ENCODE measurements at regions not wholly inside any gene's neighbourhood (a gene's known extent, or its start where the extent isn't known, plus 50 kb on each side); places are given as distances from the start of the nearest gene placed in this dataset.
"Not testable (repeated sequence)": the region's sequence is repeated elsewhere in the genome, so short reads cannot be mapped to it uniquely, and the experiment has no call there.

GRCh38 chr4:11814758-11815157, 386.1 kb upstream of the HS3ST1 start:
- H3K36me3 ChIP-seq (ENCODE audit: control insufficient read depth in 1 of 2, insufficient read depth in 2 of 2, low read length in 2 of 2) = no peaks in the 10 kb centered on the region
- H3K27me3 ChIP-seq (ENCODE audit: low read depth, low read length) = no peaks in the 10 kb centered on the region
- H3K4me3 ChIP-seq (ENCODE audit: low read depth in 1 of 2, low read length in 2 of 2) = no peak overlapping the region
- H3K27ac ChIP-seq (ENCODE audit: low read length) = no peak overlapping the region
- no peaks in the 10 kb centered on the region for H3K9me3 ChIP-seq (ENCODE audit: control insufficient read depth in 1 of 2, low read length in 2 of 2)
- H3K4me1 ChIP-seq (ENCODE audit: control insufficient read depth in 1 of 2, insufficient read depth in 2 of 2, low read length in 2 of 2) = no peaks in the 10 kb centered on the region

- no peak overlapping the region for H3K4me3 ChIP-seq (ENCODE audit: low read depth in 1 of 2, low read length in 2 of 2)
- no peaks in the 10 kb centered on the region for H3K27me3 ChIP-seq (ENCODE audit: low read depth, low read length)
- no peak overlapping the region for H3K27ac ChIP-seq (ENCODE audit: low read length)
- H3K4me1 ChIP-seq (ENCODE audit: control insufficient read depth in 1 of 2, insufficient read depth in 2 of 2, low read length in 2 of 2) = no peaks in the 10 kb centered on the region
- no peaks in the 10 kb centered on the region for H3K9me3 ChIP-seq (ENCODE audit: control insufficient read depth in 1 of 2, low read length in 2 of 2)
- H3K36me3 ChIP-seq (ENCODE audit: control insufficient read depth in 1 of 2, insufficient read depth in 2 of 2, low read length in 2 of 2) = no peaks in the 10 kb centered on the region
Observed at GRCh38 chr4:11813951-11814446, 385.3 kb upstream of the HS3ST1 start.

- not testable (repeated sequence) for H3K9me3 ChIP-seq (ENCODE audit: control insufficient read depth in 1 of 2, low read length in 2 of 2); H3K4me1 ChIP-seq (ENCODE audit: control insufficient read depth in 1 of 2, insufficient read depth in 2 of 2, low read length in 2 of 2); H3K36me3 ChIP-seq (ENCODE audit: control insufficient read depth in 1 of 2, insufficient read depth in 2 of 2, low read length in 2 of 2); H3K27me3 ChIP-seq (ENCODE audit: low read depth, low read length); H3K4me3 ChIP-seq (ENCODE audit: low read depth in 1 of 2, low read length in 2 of 2); H3K27ac ChIP-seq (ENCODE audit: low read length)
Observed at GRCh38 chr4:11811521-11811920, 382.8 kb upstream of the HS3ST1 start.

- Histone ChIP-seq H3K27me3 (ENCODE audit: low read depth, low read length) (no peaks in the 10 kb centered on the region), H3K9me3 (ENCODE audit: control insufficient read depth in 1 of 2, low read length in 2 of 2) (no peaks in the 10 kb centered on the region), H3K36me3 (ENCODE audit: control insufficient read depth in 1 of 2, insufficient read depth in 2 of 2, low read length in 2 of 2) (no peaks in the 10 kb centered on the region), H3K27ac (ENCODE audit: low read length) (no peak overlapping the region), H3K4me3 (ENCODE audit: low read depth in 1 of 2, low read length in 2 of 2) (no peak overlapping the region), H3K4me1 (ENCODE audit: control insufficient read depth in 1 of 2, insufficient read depth in 2 of 2, low read length in 2 of 2) (no peaks in the 10 kb centered on the region)
Observed at GRCh38 chr4:11805842-11806241, 377.1 kb upstream of the HS3ST1 start.

GRCh38 chr4:11801466-11802446, 373.1 kb upstream of the HS3ST1 start:
- H3K27ac ChIP-seq (ENCODE audit: low read length) = peak overlapping the region; percentile 39
- no peaks in the 10 kb centered on the region for H3K9me3 ChIP-seq (ENCODE audit: control insufficient read depth in 1 of 2, low read length in 2 of 2)
- H3K36me3 ChIP-seq (ENCODE audit: control insufficient read depth in 1 of 2, insufficient read depth in 2 of 2, low read length in 2 of 2) = no peaks in the 10 kb centered on the region
- H3K4me3 ChIP-seq (ENCODE audit: low read depth in 1 of 2, low read length in 2 of 2) = no peak overlapping the region
- H3K27me3 ChIP-seq (ENCODE audit: low read depth, low read length) = no peaks in the 10 kb centered on the region
- no peaks in the 10 kb centered on the region for H3K4me1 ChIP-seq (ENCODE audit: control insufficient read depth in 1 of 2, insufficient read depth in 2 of 2, low read length in 2 of 2)

GRCh38 chr4:11799196-11799595, 370.5 kb upstream of the HS3ST1 start:
- no peaks in the 10 kb centered on the region for H3K36me3 ChIP-seq (ENCODE audit: control insufficient read depth in 1 of 2, insufficient read depth in 2 of 2, low read length in 2 of 2)
- no peak overlapping the region for H3K27ac ChIP-seq (ENCODE audit: low read length)
- H3K27me3 ChIP-seq (ENCODE audit: low read depth, low read length) = no peaks in the 10 kb centered on the region
- H3K9me3 ChIP-seq (ENCODE audit: control insufficient read depth in 1 of 2, low read length in 2 of 2) = no peaks in the 10 kb centered on the region
- H3K4me3 ChIP-seq (ENCODE audit: low read depth in 1 of 2, low read length in 2 of 2) = no peak overlapping the region
- no peaks in the 10 kb centered on the region for H3K4me1 ChIP-seq (ENCODE audit: control insufficient read depth in 1 of 2, insufficient read depth in 2 of 2, low read length in 2 of 2)

- no peak overlapping the region for H3K4me3 ChIP-seq (ENCODE audit: low read depth in 1 of 2, low read length in 2 of 2)
- no peaks in the 10 kb centered on the region for H3K4me1 ChIP-seq (ENCODE audit: control insufficient read depth in 1 of 2, insufficient read depth in 2 of 2, low read length in 2 of 2)
- H3K9me3 ChIP-seq (ENCODE audit: control insufficient read depth in 1 of 2, low read length in 2 of 2) = no peaks in the 10 kb centered on the region
Observed at GRCh38 chr4:11791797-11792196, 363.1 kb upstream of the HS3ST1 start.

GRCh38 chr4:11790230-11790629, 361.5 kb upstream of the HS3ST1 start:
- H3K27ac ChIP-seq (ENCODE audit: low read length) = no peak overlapping the region
- H3K9me3 ChIP-seq (ENCODE audit: control insufficient read depth in 1 of 2, low read length in 2 of 2) = no peaks in the 10 kb centered on the region
- H3K4me3 ChIP-seq (ENCODE audit: low read depth in 1 of 2, low read length in 2 of 2) = no peak overlapping the region
- H3K27me3 ChIP-seq (ENCODE audit: low read depth, low read length) = no peaks in the 10 kb centered on the region
- no peaks in the 10 kb centered on the region for H3K4me1 ChIP-seq (ENCODE audit: control insufficient read depth in 1 of 2, insufficient read depth in 2 of 2, low read length in 2 of 2)
- H3K36me3 ChIP-seq (ENCODE audit: control insufficient read depth in 1 of 2, insufficient read depth in 2 of 2, low read length in 2 of 2) = no peaks in the 10 kb centered on the region

More at GRCh38 chr4:11791797-11792196, 363.1 kb upstream of the HS3ST1 start:
- H3K27ac ChIP-seq (ENCODE audit: low read length) = no peak overlapping the region
- no peaks in the 10 kb centered on the region for H3K27me3 ChIP-seq (ENCODE audit: low read depth, low read length)
- no peaks in the 10 kb centered on the region for H3K36me3 ChIP-seq (ENCODE audit: control insufficient read depth in 1 of 2, insufficient read depth in 2 of 2, low read length in 2 of 2)

GRCh38 chr4:11783588-11783987, 354.9 kb upstream of the HS3ST1 start:
- Histone ChIP-seq H3K9me3 (ENCODE audit: control insufficient read depth in 1 of 2, low read length in 2 of 2) (no peaks in the 10 kb centered on the region), H3K36me3 (ENCODE audit: control insufficient read depth in 1 of 2, insufficient read depth in 2 of 2, low read length in 2 of 2) (no peaks in the 10 kb centered on the region), H3K27me3 (ENCODE audit: low read depth, low read length) (no peaks in the 10 kb centered on the region), H3K27ac (ENCODE audit: low read length) (no peak overlapping the region), H3K4me1 (ENCODE audit: control insufficient read depth in 1 of 2, insufficient read depth in 2 of 2, low read length in 2 of 2) (no peaks in the 10 kb centered on the region), H3K4me3 (ENCODE audit: low read depth in 1 of 2, low read length in 2 of 2) (no peak overlapping the region)

- H3K4me3 ChIP-seq (ENCODE audit: low read depth in 1 of 2, low read length in 2 of 2) = no peak overlapping the region
- H3K27ac ChIP-seq (ENCODE audit: low read length) = no peak overlapping the region
- H3K4me1 ChIP-seq (ENCODE audit: control insufficient read depth in 1 of 2, insufficient read depth in 2 of 2, low read length in 2 of 2) = no peaks in the 10 kb centered on the region
- H3K27me3 ChIP-seq (ENCODE audit: low read depth, low read length) = no peaks in the 10 kb centered on the region
- no peaks in the 10 kb centered on the region for H3K9me3 ChIP-seq (ENCODE audit: control insufficient read depth in 1 of 2, low read length in 2 of 2)
- no peaks in the 10 kb centered on the region for H3K36me3 ChIP-seq (ENCODE audit: control insufficient read depth in 1 of 2, insufficient read depth in 2 of 2, low read length in 2 of 2)
Observed at GRCh38 chr4:11782859-11783258, 354.2 kb upstream of the HS3ST1 start.

- H3K9me3 ChIP-seq (ENCODE audit: control insufficient read depth in 1 of 2, low read length in 2 of 2) = no peaks in the 10 kb centered on the region
- H3K4me1 ChIP-seq (ENCODE audit: control insufficient read depth in 1 of 2, insufficient read depth in 2 of 2, low read length in 2 of 2) = no peaks in the 10 kb centered on the region
- no peaks in the 10 kb centered on the region for H3K36me3 ChIP-seq (ENCODE audit: control insufficient read depth in 1 of 2, insufficient read depth in 2 of 2, low read length in 2 of 2)
- H3K27ac ChIP-seq (ENCODE audit: low read length) = no peak overlapping the region
- H3K4me3 ChIP-seq (ENCODE audit: low read depth in 1 of 2, low read length in 2 of 2) = no peak overlapping the region
- no peaks in the 10 kb centered on the region for H3K27me3 ChIP-seq (ENCODE audit: low read depth, low read length)
Observed at GRCh38 chr4:11777447-11777846, 348.8 kb upstream of the HS3ST1 start.
